ENCODE measurements at regions not wholly inside any gene's neighbourhood (a gene's known extent, or its start where the extent isn't known, plus 50 kb on each side); places are given as distances from the start of the nearest gene placed in this dataset.

GRCh38 chr14:66432334-66432733 is 53.8 kb upstream of the CCDC196 start:
- DNase-seq (no peak), ATAC-seq (no peak)
- intact Hi-C loops (cut with DNase I, micrococcal nuclease), result no loop called here

- no peak for ATAC-seq
- DNase-seq, result no peak
- intact Hi-C loops (cut with DNase I, micrococcal nuclease), result no loop called here
Observed at GRCh38 chr14:66434464-66434863, 51.7 kb upstream of the CCDC196 start.

GRCh38 chr14:66435683-66436082 is 50.5 kb upstream of the CCDC196 start:
- ATAC-seq (peak; percentile 71), DNase-seq (no peak)
- intact Hi-C loops (cut with DNase I, micrococcal nuclease), result no loop called here

All from left colon (tissue), 2 donors.